CD4-positive, alpha-beta T cell (primary cell): ENCODE measurements at regions not wholly inside any gene's neighbourhood (a gene's known extent, or its start where the extent isn't known, plus 50 kb on each side); places are given as distances from the start of the nearest gene placed in this dataset.

Experiments
- ATAC-seq: fragments of 200-7000 bp; cut with Tn5 transposase; one replicate; pipeline ENCODE4 v1.10.0; 2022; ENCODE audit warnings: mild to moderate bottlenecking; ENCODE audit not compliant: poor library complexity
- CTCF ChIA-PET: fragments of 350-600 bp; sonication (Branson Sonifier 250); formaldehyde crosslinking; loops from one replicate; lab custom pipeline; 2021; ENCODE audit warnings: antibody characterized with exemption, inconsistent platforms; lab: Charles Lee
- POLR2A ChIA-PET: fragments of 350-600 bp; sonication (Branson Sonifier 250); formaldehyde crosslinking; loops from one replicate; lab custom pipeline; 2021; ENCODE audit warnings: antibody characterized with exemption, inconsistent platforms; lab: Charles Lee
- DNase-seq, 14 experiments: peaks; one replicate each; pipeline ENCODE4 v3.0.0-alpha.2; 2013 to 2020; ENCODE audit warnings: mixed read lengths in 2 of 14
- H3K27ac ChIP-seq, 2 donors: one replicate each; pipeline versions ENCODE4 v1.5.1 to v1.7.0; 2013; ENCODE audit warnings: low read length in 2 of 2, low read depth in 1 of 2, mild to moderate bottlenecking in 1 of 2
- H3K27me3 ChIP-seq, 2 experiments: 1 replicate in 1 of 2; 2 replicates in 1 of 2; pipeline versions ENCODE4 v1.6.1 to v1.7.0; 2013; ENCODE audit warnings: low read length in 2 of 2, control low read depth in 1 of 2, mild to moderate bottlenecking in 1 of 2, moderate library complexity in 1 of 2; ENCODE audit not compliant: insufficient read depth in 2 of 2, control insufficient read depth in 1 of 2
- H3K36me3 ChIP-seq: one replicate; pipeline ENCODE4 v1.6.1; 2013; ENCODE audit warnings: low read length, control low read depth; ENCODE audit not compliant: insufficient read depth
- H3K4me1 ChIP-seq: one replicate; pipeline ENCODE4 v1.6.1; 2013; ENCODE audit warnings: low read length, control low read depth; ENCODE audit not compliant: insufficient read depth
- H3K4me3 ChIP-seq: one replicate; pipeline ENCODE4 v1.5.1; 2013; ENCODE audit warnings: mild to moderate bottlenecking, low read length, moderate library complexity
- H3K9me3 ChIP-seq, 2 experiments: 1 replicate in 1 of 2; 2 replicates in 1 of 2; pipeline versions ENCODE4 v1.6.1 to v1.7.0; 2013; ENCODE audit warnings: low read length in 2 of 2, mild to moderate bottlenecking in 2 of 2, control low read depth in 1 of 2, moderate library complexity in 1 of 2; ENCODE audit not compliant: control insufficient read depth in 1 of 2, insufficient read depth in 1 of 2
- H3K27ac Mint-ChIP-seq: one replicate; pipeline ENCODE4 v1.8.0; 2020; ENCODE audit warnings: mixed read lengths
- H3K27me3 Mint-ChIP-seq: one replicate; pipeline ENCODE4 v1.8.0; 2021; ENCODE audit warnings: mixed read lengths
- H3K36me3 Mint-ChIP-seq: one replicate; pipeline ENCODE4 v1.8.0; 2021; ENCODE audit warnings: low read depth, mixed read lengths
- H3K4me1 Mint-ChIP-seq: one replicate; pipeline ENCODE4 v1.8.0; 2021; ENCODE audit warnings: low read depth, mixed read lengths
- H3K4me3 Mint-ChIP-seq: one replicate; pipeline ENCODE4 v1.8.0; 2020; ENCODE audit warnings: mild to moderate bottlenecking, mixed read lengths
- H3K9me3 Mint-ChIP-seq: one replicate; pipeline ENCODE4 v1.8.0; 2020; ENCODE audit warnings: mixed read lengths
- CTCF ChIP-seq: fragments of 200-600 bp; IDR thresholded peaks from one replicate; pipeline ENCODE4 v1.8.0; 2022; ENCODE audit warnings: antibody characterized with exemption, mild to moderate bottlenecking
- intact Hi-C, 2 experiments: fragments of 100-400 bp; cut with DNase I in 1 of 2; cut with micrococcal nuclease in 1 of 2; formaldehyde crosslinking; loops; one replicate each; pipeline versions ENCODE4 v1.15.1 to v1.9.0; 2023 to 2025; cut with DNase I, micrococcal nuclease

GRCh38 chr2:10517351-10518043 lies 69.4 kb upstream of the ODC1 start:
- peaks cover 24% of the 10 kb centered on the region for H3K36me3 Mint-ChIP-seq
- H3K9me3 ChIP-seq: peaks cover 16 to 21% of the 10 kb centered on the region in 2 experiments
- ATAC-seq (no peak), DNase-seq (no peak)
- H3K27ac ChIP-seq: no peak overlapping the region
- H3K27ac Mint-ChIP-seq: no peak overlapping the region
- H3K27me3 Mint-ChIP-seq: no peaks in the 10 kb centered on the region
- no peaks in the 10 kb centered on the region for H3K27me3 ChIP-seq
- no peaks in the 10 kb centered on the region for H3K4me1 ChIP-seq
- TF ChIP-seq CTCF: no peak
- peaks cover 8% of the 10 kb centered on the region for H3K9me3 Mint-ChIP-seq
- no peak overlapping the region for H3K4me3 ChIP-seq
- intact Hi-C loops: no loop called here
- ChIA-PET CTCF (no interaction called here), POLR2A (no interaction called here)
- H3K36me3 ChIP-seq: no peaks in the 10 kb centered on the region
- H3K4me1 Mint-ChIP-seq: peaks cover 4% of the 10 kb centered on the region
- no peak overlapping the region for H3K4me3 Mint-ChIP-seq

GRCh38 chr2:10515887-10516286 lies 67.8 kb upstream of the ODC1 start:
- H3K4me3 ChIP-seq: no peak overlapping the region
- H3K27me3 Mint-ChIP-seq: no peaks in the 10 kb centered on the region
- no peak overlapping the region for H3K4me3 Mint-ChIP-seq
- peaks cover 4% of the 10 kb centered on the region for H3K4me1 Mint-ChIP-seq
- peaks cover 24% of the 10 kb centered on the region for H3K36me3 Mint-ChIP-seq
- TF ChIP-seq CTCF: no peak
- POLR2A ChIA-PET: interaction anchor here (0.9 to 1.0 kb wide), 2 partner anchors 12 to 18 kb away, joined by 3 to 4 read pairs; no protein-coding TSS in a partner anchor
- H3K36me3 ChIP-seq: no peaks in the 10 kb centered on the region
- peaks cover 16 to 21% of the 10 kb centered on the region in 2 experiments for H3K9me3 ChIP-seq
- no peak for ATAC-seq
- no peak overlapping the region for H3K27ac Mint-ChIP-seq
- H3K27ac ChIP-seq: no peak overlapping the region
- CTCF ChIA-PET: no interaction called here
- no peak for DNase-seq
- H3K27me3 ChIP-seq: no peaks in the 10 kb centered on the region
- peaks cover 8% of the 10 kb centered on the region for H3K9me3 Mint-ChIP-seq
- intact Hi-C loops: no loop called here
- H3K4me1 ChIP-seq: no peaks in the 10 kb centered on the region

GRCh38 chr2:10514743-10515142 lies 66.6 kb upstream of the ODC1 start:
- DNase-seq (no peak), ATAC-seq (no peak)
- TF ChIP-seq CTCF: no peak
- H3K27me3 ChIP-seq: no peaks in the 10 kb centered on the region
- H3K27me3 Mint-ChIP-seq: no peaks in the 10 kb centered on the region
- peaks cover 4% of the 10 kb centered on the region for H3K4me1 Mint-ChIP-seq
- CTCF ChIA-PET: no interaction called here
- no peaks in the 10 kb centered on the region for H3K4me1 ChIP-seq
- peaks cover 16 to 21% of the 10 kb centered on the region in 2 experiments for H3K9me3 ChIP-seq
- peaks cover 24% of the 10 kb centered on the region for H3K36me3 Mint-ChIP-seq
- H3K4me3 Mint-ChIP-seq: no peak overlapping the region
- H3K36me3 ChIP-seq: no peaks in the 10 kb centered on the region
- H3K9me3 Mint-ChIP-seq: peaks cover 8% of the 10 kb centered on the region
- H3K4me3 ChIP-seq: no peak overlapping the region
- intact Hi-C loops: no loop called here
- POLR2A ChIA-PET: no interaction called here
- no peak overlapping the region for H3K27ac Mint-ChIP-seq
- no peak overlapping the region for H3K27ac ChIP-seq
